ENCODE measurements at regions not wholly inside any gene's neighbourhood (a gene's known extent, or its start where the extent isn't known, plus 50 kb on each side); places are given as distances from the start of the nearest gene placed in this dataset.

DNA sequence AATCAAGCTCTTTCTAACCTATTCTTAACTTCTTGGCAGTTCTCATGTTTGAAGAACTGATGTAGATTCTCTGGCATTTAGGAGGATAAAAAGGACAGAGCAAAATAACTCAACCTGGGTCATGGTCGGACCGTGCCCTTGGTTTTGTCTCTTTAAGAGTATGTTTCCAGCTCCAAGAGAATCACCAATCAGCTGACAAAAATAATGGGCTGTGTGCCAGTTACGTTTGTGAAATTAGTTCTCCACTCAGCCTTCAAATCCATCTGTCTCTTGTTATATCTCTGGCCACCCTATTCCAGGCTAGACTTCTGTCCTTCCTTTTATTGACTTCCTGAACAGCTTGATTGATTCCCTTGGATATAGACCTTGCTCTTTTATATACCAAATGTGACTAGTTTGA is 225.7 kb downstream of the EPHA4 start:
- DNase-seq: no peak

DNA sequence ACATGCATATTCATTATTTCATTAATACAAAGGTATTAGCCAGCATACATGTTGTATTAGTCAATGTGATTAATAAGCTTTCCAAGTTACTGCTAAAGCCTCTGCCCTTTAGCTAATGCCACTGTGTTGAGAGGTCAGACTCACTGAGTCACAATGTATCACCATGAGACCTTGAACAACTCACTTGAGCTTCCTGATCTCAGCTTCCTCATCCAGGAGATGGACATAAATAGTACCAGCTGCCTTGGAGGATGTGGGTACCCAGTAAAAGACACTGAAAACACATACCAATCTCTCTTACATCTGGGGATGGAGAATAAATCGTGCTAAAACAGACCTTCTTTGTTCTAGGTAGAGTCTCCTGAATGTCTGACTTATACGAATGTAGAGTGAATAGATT is 224.6 kb downstream of the EPHA4 start:
- no peak for DNase-seq

DNA sequence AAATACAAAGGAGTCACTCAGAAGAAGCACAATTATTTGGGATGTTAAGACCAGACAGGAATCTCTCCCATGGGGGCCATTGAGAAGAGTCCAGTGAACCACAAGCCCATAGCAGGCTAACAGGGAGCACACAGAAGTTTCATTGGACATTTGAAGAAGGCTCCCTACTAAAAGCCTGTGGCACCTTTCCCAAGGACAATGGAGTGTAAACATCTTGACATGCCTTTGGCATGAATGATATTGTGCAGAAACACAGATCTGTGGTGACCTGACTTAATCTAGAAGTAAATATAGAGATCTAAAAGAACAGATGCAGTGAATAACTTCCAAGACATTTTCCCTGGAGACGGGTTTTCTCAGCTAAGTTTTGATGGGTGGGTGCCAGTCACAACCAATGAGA is 221.5 kb downstream of the EPHA4 start:
- no peak for DNase-seq

DNA sequence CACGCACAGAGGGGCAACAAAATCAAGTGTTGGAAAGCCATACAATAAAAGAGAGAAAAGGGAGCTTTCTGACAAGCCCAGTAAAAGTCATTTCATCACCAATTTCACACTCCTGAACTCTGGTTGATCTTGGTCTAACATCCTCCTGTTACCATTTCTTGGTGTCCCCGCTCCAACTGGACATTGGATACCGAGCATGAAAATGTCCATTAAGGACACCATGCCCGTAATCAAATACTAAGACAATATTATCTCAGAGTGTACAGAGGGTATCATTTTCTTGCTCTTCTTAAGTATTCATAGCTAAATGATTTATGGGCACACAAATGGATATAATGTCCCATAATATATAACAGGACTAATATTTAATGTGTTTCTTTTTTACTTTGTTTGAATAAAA is 218.9 kb downstream of the EPHA4 start:
- DNase-seq: no peak

DNA sequence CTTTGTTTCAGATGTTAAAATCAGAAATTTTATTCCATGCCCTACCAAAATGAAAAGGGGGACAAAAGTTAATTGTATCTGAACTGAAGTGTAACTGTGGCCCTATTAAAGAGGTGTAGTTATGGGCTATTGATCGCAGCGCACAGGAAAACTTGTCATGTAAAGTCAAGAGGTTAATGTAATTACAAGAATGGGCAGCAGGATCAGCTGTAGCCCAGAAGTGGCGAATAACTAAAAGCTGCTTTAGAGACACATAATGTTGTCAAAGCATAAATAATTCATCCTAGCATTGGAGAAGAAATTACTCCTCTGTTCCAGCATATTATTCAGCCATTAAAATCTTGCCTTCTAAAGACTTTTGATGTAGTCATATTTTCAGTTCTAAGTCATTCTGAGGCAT is 211.8 kb downstream of the EPHA4 start:
- no peak for DNase-seq

DNA sequence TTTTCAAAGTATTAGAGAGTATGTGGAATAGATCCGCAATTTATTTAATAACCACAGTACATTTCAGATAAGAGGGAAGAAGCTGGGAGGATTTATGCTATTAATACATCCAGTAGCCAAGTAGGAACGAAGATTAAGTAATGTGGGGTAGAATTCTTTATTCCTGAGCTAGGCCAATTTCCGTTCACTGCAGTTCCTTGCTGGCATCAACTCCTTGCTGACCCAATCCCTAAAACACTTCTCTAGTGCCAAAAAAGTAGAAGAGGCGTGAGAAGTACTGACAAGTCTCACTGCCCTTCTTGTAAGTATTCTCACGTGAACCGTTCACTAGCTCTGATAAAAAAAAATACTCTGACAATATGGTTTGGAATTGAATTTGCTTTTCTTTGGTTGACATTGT is 211.4 kb downstream of the EPHA4 start:
- DNase-seq: no peak

DNA sequence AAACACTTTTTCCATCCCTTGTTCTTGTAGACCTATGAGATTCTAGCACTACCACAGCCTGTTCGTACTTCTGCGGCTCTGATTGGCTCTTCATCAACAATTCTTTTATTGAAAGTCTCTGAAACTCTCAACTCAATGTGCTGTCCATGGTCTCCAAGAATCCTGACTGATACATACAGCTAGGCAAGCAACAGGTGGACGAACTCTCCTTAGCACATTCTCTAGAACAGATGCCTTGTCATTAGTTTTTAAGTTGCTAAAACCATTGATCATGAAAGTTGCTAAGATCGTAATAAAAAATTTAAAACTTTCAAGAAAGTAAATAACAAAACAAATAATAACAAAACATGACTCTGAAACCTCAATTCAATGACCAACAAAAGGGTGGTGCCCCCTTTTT is 210.5 kb downstream of the EPHA4 start:
- no peak for DNase-seq

DNA sequence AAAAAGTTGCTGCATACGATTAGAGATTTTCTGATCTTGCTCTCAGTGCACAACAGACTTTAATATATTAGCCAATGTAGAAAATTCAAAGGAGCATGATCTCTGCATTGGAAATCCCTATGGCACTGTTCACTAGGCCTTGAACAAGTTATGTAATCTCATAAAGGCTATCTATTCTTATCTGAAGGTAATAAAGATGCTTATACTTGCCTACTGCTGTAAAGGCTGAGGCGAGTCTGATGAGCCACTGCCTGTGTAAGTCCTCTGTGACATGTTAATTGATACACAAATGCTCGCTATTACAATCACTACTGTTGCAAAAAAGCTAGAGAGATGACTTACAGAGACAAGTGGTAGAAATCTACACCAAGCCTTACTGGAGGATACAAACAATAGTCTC is 207.4 kb downstream of the EPHA4 start:
- no peak for DNase-seq

Measured in CD4-positive, alpha-beta T cell treated with Interleukin-17A for 1 hour (primary cell).